Loucy (cell line): ENCODE measurements at regions not wholly inside any gene's neighbourhood (a gene's known extent, or its start where the extent isn't known, plus 50 kb on each side); places are given as distances from the start of the nearest gene placed in this dataset.

Source experiments
- H2AFZ ChIP-seq: fragments of 200-600 bp; sonication (generic); 2 replicates; pipeline ENCODE4 v1.6.0; 2016; ENCODE audit warnings: antibody characterized with exemption, mild to moderate bottlenecking, low read length, moderate library complexity
- H3F3A ChIP-seq: fragments of 200-600 bp; 2 replicates; pipeline ENCODE4 v1.6.0; 2016; ENCODE audit warnings: antibody characterized with exemption, low read depth, mild to moderate bottlenecking
- H3K27me3 ChIP-seq: fragments of 200-600 bp; sonication (generic); 2 replicates; pipeline ENCODE4 v1.6.1; 2014; ENCODE audit warnings: low read length, mild to moderate bottlenecking; ENCODE audit not compliant: insufficient read depth, poor library complexity, severe bottlenecking
- H3K36me3 ChIP-seq: fragments of 200-600 bp; sonication (generic); 2 replicates; pipeline ENCODE4 v1.6.1; 2016; ENCODE audit warnings: low read length; ENCODE audit not compliant: insufficient read depth
- H3K4me1 ChIP-seq: fragments of 200-600 bp; sonication (generic); 2 replicates; pipeline ENCODE4 v1.5.1; 2014; ENCODE audit warnings: low read length, mild to moderate bottlenecking; ENCODE audit not compliant: insufficient read depth, poor library complexity, severe bottlenecking
- H3K4me2 ChIP-seq: fragments of 200-600 bp; sonication (generic); 2 replicates; pipeline ENCODE4 v1.6.0; 2014; ENCODE audit warnings: antibody characterized with exemption, low read length, low read depth, mild to moderate bottlenecking; ENCODE audit not compliant: poor library complexity, severe bottlenecking
- H3K4me3 ChIP-seq: fragments of 200-600 bp; sonication (generic); 2 replicates; pipeline ENCODE4 v1.5.1; 2014; ENCODE audit warnings: low read length, mild to moderate bottlenecking, mixed read lengths; ENCODE audit not compliant: poor library complexity, severe bottlenecking
- H3K79me2 ChIP-seq: fragments of 200-600 bp; sonication (generic); 2 replicates; pipeline ENCODE4 v1.6.1; 2014; ENCODE audit warnings: low read length; ENCODE audit not compliant: insufficient read depth
- H3K9ac ChIP-seq: fragments of 200-600 bp; sonication (generic); 2 replicates; pipeline ENCODE4 v1.6.0; 2014; ENCODE audit warnings: mild to moderate bottlenecking, low read depth, low read length, moderate library complexity; ENCODE audit not compliant: poor library complexity, severe bottlenecking
- H3K9me2 ChIP-seq: fragments of 200-600 bp; sonication (generic); replicated peaks from 2 replicates; pipeline ENCODE4 v1.6.1; 2016; ENCODE audit warnings: low read depth, low read length, mixed read lengths
- H3K9me3 ChIP-seq: fragments of 200-600 bp; sonication (generic); 2 replicates; pipeline ENCODE4 v1.6.1; 2014; ENCODE audit warnings: mild to moderate bottlenecking, antibody characterized with exemption, low read length, low read depth; ENCODE audit not compliant: insufficient read depth
- H4K20me1 ChIP-seq: fragments of 200-600 bp; sonication (generic); 2 replicates; pipeline ENCODE4 v1.6.0; 2014; ENCODE audit warnings: antibody characterized with exemption, low read length, mild to moderate bottlenecking; ENCODE audit not compliant: insufficient read depth, poor library complexity, severe bottlenecking
- EZH2phosphoT487 ChIP-seq: fragments of 200-600 bp; IDR thresholded peaks from 2 replicates; pipeline ENCODE4 v1.6.1; 2018; ENCODE audit warnings: antibody characterized with exemption, mild to moderate bottlenecking, moderate library complexity, borderline replicate concordance
- TF ChIP-seq, protein P1 (sequence below): fragments of 200-600 bp; sonication (generic); conservative IDR thresholded peaks from 2 replicates; pipeline ENCODE4 v1.5.1; 2014; ENCODE audit warnings: mild to moderate bottlenecking, antibody characterized with exemption, low read length

DNA sequence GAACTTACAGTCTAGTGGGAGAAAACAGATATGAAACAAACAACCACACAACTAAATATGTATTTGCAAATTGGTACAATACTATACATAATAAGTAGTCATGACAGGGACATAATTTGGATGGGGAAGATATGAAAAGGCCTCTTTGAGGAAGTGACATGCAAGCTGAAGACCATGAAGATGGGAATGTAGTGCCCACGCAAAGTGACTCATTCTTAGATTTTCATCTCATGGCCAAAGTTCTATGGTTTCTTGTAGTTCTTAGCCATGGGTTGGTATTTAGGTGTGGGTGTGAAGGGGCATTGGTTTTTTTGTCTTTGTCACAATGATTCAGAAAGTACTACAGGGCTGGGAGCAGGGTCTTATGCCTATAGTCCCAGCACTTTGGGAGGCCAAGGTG is 105.4 kb upstream of the FAM78B start:
- Histone ChIP-seq H4K20me1 (no peaks in the 10 kb centered on the region), H3K36me3 (no peaks in the 10 kb centered on the region), H3K4me3 (no peak overlapping the region), H3F3A (no peaks in the 10 kb centered on the region), H3K4me1 (no peaks in the 10 kb centered on the region), H2AFZ (no peak overlapping the region), H3K9me3 (no peaks in the 10 kb centered on the region), H3K4me2 (no peak overlapping the region), H3K9ac (no peak overlapping the region), H3K79me2 (no peaks in the 10 kb centered on the region), H3K9me2 (no peaks in the 10 kb centered on the region), H3K27me3 (no peaks in the 10 kb centered on the region)
- TF ChIP-seq, protein P1, sequence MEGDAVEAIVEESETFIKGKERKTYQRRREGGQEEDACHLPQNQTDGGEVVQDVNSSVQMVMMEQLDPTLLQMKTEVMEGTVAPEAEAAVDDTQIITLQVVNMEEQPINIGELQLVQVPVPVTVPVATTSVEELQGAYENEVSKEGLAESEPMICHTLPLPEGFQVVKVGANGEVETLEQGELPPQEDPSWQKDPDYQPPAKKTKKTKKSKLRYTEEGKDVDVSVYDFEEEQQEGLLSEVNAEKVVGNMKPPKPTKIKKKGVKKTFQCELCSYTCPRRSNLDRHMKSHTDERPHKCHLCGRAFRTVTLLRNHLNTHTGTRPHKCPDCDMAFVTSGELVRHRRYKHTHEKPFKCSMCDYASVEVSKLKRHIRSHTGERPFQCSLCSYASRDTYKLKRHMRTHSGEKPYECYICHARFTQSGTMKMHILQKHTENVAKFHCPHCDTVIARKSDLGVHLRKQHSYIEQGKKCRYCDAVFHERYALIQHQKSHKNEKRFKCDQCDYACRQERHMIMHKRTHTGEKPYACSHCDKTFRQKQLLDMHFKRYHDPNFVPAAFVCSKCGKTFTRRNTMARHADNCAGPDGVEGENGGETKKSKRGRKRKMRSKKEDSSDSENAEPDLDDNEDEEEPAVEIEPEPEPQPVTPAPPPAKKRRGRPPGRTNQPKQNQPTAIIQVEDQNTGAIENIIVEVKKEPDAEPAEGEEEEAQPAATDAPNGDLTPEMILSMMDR = no peak
- no peak for TF ChIP-seq EZH2phosphoT487

DNA sequence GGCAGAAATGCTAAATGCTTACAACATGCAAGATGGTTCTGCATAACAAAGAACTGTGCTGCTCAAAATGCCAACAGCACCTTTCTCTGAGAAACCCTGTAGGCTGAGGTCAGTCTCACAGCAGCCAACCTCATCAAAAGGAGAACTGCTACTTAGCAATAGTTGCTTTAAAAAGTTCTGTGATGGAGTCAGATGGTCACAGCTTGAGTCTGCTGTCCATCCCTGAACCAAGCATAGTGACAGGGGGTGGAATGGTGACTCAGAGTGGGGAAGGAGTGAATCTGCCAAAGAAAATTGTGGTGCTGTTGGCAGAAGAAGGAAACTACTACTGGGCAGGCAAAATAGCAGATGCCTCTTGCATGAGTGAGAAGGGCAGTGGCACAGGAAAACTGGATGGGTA is 106.0 kb upstream of the FAM78B start:
- TF ChIP-seq, protein P1 = no peak
- no peak for TF ChIP-seq EZH2phosphoT487
- Histone ChIP-seq H3K79me2 (no peaks in the 10 kb centered on the region), H3F3A (no peaks in the 10 kb centered on the region), H3K4me3 (no peak overlapping the region), H3K27me3 (no peaks in the 10 kb centered on the region), H3K9ac (no peak overlapping the region), H3K4me1 (no peaks in the 10 kb centered on the region), H2AFZ (no peak overlapping the region), H3K36me3 (no peaks in the 10 kb centered on the region), H3K9me2 (no peaks in the 10 kb centered on the region), H3K9me3 (no peaks in the 10 kb centered on the region), H4K20me1 (no peaks in the 10 kb centered on the region), H3K4me2 (no peak overlapping the region)

DNA sequence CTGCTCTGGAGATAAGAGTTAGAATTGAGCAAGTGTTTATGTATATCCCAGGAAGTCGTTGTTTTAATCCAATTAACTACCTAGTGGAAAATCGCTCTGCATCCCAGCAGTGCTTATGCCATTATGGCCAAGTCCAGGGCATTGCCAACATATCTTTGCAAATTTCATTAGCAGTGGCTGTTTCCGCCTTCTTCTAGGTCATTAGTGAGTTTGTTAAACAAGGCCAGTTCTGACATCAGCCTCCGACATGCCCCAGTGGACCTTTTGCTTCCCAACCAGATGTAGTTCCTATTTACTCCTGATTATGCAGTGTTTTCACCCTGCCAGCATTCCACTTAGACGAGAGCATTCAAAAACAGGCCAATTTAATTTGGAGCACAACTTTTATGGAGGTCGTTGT is 106.8 kb upstream of the FAM78B start:
- no peaks in the 10 kb centered on the region for H3K79me2 ChIP-seq
- H3K4me3 ChIP-seq = no peak overlapping the region
- no peaks in the 10 kb centered on the region for H3K9me3 ChIP-seq
- H3K9me2 ChIP-seq = no peaks in the 10 kb centered on the region
- H3F3A ChIP-seq = no peaks in the 10 kb centered on the region
- no peak overlapping the region for H3K4me2 ChIP-seq
- H4K20me1 ChIP-seq = no peaks in the 10 kb centered on the region
- H3K9ac ChIP-seq = no peak overlapping the region
- H3K4me1 ChIP-seq = no peaks in the 10 kb centered on the region
- no peak overlapping the region for H2AFZ ChIP-seq
- no peaks in the 10 kb centered on the region for H3K36me3 ChIP-seq
- TF ChIP-seq EZH2phosphoT487 = no peak
- TF ChIP-seq, protein P1 = no peak
- no peaks in the 10 kb centered on the region for H3K27me3 ChIP-seq
